NCI-H526 treated with DMSO at 0.1 percent for 48 hours (cell line): ENCODE measurements at regions not wholly inside any gene's neighbourhood (a gene's known extent, or its start where the extent isn't known, plus 50 kb on each side); places are given as distances from the start of the nearest gene placed in this dataset.
"Not testable (repeated sequence)": the region's sequence is repeated elsewhere in the genome, so short reads cannot be mapped to it uniquely, and the experiment has no call there.

Experiments
- DNase-seq: peaks from one replicate; lab custom pipeline; 2025; lab: John Stamatoyannopoulos, UW

GRCh38 chr3:181533811-181534210 lies 177.9 kb upstream of the SOX2 start:
- no peak for DNase-seq

- no peak for DNase-seq
Observed at GRCh38 chr3:181530584-181530983, 181.1 kb upstream of the SOX2 start.

GRCh38 chr3:181521831-181522230 lies 189.9 kb upstream of the SOX2 start:
- DNase-seq, result no peak

- DNase-seq, result no peak
Observed at GRCh38 chr3:181518222-181518621, 193.5 kb upstream of the SOX2 start.

DNA sequence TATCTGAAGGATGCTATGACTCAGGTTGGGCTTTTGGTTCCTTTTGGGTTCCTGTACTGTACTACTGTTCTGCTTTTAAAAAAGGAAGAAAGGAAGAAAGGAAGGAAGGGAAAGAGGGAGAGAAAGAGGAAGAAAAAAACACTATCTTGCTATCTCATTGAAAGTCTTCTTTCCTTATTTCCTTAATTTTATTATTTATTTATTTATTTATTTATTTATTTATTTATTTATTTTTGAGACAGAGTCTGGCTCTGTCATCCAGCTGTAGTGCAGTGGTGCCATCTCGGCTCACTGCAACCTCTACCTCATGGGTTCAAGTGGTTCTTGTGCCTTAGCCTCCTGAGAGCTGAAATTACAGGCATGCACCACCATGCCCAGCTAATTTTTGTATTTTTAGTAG lies 198.9 kb upstream of the SOX2 start:
- no peak for DNase-seq

GRCh38 chr3:181510500-181510899 lies 201.2 kb upstream of the SOX2 start:
- no peak for DNase-seq

- DNase-seq, result peak; percentile 5
Observed at GRCh38 chr3:181497358-181497757, 214.4 kb upstream of the SOX2 start.

DNA sequence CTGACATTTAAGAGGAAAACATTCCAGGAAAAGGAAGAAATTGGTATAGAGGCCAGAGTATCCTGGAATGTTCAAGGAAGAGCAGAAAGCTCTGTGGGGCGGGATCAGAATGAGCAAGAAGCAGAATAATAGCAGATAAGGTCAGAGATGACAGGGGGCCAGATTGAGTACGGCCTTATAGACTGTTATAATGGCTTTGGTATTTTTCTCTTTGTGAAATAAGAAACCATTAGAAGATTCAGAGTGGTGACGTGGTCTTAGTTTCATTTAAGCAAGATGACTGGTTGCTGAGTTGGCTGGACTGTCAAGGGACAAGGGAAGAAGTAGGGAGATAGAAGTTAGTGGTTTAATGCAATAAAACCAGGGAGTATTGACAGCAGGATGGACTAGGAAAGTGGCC lies 218.3 kb upstream of the SOX2 start:
- no peak for DNase-seq

DNA sequence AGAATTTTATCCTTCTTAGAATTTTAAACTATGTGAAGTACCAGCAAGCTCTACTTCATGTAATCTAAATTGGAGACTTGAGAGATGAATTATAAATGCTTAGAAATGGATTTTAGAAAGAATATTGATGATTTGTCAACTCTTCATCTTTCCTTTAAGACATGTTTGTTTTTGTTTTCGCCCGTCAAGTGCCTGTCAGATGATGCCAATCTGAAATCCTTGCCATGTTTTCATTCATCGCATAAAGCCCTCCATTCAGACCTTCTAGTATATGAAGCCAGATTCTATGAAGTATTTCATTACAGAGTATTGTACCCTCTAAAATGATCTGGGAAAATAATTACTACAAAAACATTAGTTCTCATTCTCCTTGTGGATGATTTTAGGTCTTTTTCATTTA lies 223.2 kb upstream of the SOX2 start:
- DNase-seq, result no peak

GRCh38 chr3:181487236-181487978 lies 224.3 kb upstream of the SOX2 start:
- no peak for DNase-seq

GRCh38 chr3:181486141-181486885 lies 225.4 kb upstream of the SOX2 start:
- DNase-seq, result no peak

- DNase-seq, result no peak
Observed at GRCh38 chr3:181484026-181484425, 227.7 kb upstream of the SOX2 start.

DNA sequence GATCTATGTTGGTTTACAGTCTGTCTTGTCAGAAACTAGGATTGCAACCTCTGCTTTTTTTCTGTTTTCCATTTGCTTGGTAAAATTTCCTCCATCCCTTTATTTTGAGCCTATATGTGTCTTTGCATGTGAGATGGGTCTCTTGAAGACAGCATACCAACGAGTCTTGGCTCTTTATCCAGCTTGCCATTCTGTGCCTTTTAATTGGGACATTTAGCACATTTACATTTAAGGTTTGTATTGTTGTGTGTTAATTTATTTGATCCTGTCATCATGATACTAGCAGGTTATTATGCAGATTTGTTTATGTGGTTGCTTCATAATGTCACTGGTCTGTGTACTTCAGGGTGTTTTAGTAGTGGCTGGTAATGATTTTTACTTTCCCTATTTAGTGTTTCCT lies 236.6 kb upstream of the SOX2 start:
- not testable (repeated sequence) for DNase-seq

DNA sequence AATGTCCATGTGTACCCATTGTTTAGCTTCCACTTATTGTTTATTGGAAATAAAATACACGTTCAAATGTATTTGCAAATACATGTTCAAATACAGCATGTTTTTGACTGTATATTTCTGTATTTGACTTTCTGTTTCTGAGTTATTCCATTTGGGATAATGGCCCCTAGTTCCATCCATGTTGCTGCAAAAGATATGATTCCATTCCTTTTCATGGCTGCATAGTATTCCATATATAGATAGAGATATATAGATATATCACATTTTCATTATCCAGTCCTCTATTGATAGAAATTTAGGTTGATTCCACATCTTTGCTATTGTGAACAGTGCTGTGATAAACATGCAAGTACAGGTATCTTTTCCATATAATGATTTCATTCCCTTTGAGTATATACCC lies 241.4 kb upstream of the SOX2 start:
- no peak for DNase-seq

DNA sequence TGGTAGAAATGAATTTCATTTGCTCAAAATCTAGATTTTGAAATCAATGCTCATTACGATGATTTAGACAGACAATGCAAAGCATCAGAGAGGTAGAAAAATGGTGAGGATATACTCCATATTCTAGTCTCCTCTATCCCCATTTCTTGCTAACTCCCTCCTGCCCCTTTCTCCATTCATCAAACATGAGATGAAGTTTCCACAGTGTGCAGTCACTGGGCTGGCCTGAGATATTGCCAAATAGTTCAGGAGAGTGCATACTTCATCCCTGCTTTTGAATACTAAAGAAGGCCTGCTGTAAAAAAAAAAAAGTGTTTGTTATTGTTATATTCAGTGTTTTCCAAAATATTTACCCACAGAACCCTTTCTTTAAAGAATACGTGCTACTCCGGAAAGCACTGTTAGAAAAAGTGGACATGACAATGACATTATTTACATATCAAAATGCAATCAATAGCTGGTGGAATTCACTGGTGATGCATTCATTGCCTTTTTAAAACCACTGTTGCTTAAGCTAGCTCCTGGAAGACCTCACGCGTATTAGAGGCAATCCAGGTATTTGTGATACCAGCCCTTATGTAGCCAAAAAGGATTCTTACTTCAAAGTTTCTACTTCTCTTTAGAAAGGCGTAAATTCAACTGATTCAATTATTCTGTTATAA lies 247.6 kb upstream of the SOX2 start:
- DNase-seq, result no peak

DNA sequence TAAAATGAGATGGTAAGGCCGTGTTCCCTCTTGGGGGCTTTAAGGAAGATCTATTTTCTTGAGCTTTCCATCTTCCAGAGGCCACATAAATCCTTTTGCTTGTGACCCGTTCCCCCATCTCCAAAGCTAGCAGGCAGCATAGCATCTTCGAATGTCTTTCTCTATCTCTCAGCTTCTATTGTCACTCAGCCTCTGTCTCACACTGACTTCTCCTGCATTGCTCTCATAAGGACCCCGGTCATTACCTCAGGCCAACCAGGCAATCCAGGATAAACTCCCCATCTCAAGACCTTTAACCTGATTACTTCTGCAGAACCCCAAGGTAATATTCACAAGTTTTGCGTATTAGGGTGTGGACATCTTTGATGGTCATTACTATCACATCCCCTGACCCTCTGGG lies 250.3 kb upstream of the SOX2 start:
- no peak for DNase-seq

DNA sequence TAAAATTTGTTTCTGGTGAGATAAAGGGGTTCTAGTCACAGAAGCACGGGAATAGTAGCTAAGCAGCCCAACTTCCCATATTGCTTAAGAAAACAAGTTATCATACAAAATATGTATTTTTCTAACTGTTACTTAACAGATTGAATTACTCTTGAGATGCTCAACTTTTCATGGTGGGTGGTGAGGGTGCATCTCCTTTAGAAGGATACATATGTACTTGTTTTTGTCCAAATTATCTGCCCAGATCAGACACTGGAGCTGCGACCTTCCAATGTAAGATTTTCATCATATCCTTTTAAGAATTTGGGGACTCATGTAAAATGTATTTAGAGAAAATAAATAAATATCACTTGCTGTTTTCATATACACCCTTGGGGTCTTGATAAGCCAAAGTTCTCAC lies 252.2 kb upstream of the SOX2 start:
- no peak for DNase-seq

GRCh38 chr3:181458857-181459256 lies 252.9 kb upstream of the SOX2 start:
- no peak for DNase-seq

- no peak for DNase-seq
Observed at GRCh38 chr3:181457756-181458155, 254.0 kb upstream of the SOX2 start.

GRCh38 chr3:181457190-181457589 lies 254.5 kb upstream of the SOX2 start:
- DNase-seq, result no peak

- DNase-seq, result no peak
Observed at GRCh38 chr3:181455276-181455675, 256.4 kb upstream of the SOX2 start.

- no peak for DNase-seq
Observed at GRCh38 chr3:181454451-181455027, 257.2 kb upstream of the SOX2 start.

DNA sequence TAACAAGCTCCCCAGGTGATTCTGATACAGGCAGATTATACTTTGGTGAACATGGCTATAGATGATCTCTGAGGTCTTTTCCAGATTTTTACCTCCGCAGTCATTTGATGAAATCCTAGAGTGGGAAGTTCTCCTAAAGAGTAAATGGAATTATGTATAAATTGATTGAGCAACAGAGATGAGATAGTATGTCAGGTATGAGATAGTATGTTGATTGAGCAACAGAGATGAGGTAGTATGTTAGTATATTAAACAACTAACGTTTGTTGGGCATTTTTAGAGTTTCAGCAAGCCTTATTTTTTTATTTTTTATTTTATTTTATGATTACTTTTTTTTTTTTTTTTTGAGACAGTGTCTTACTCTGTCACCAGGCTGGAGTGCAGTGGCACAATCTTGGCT lies 265.0 kb upstream of the SOX2 start:
- DNase-seq, result no peak
